Endothelial cell of umbilical vein (primary cell): ENCODE measurements at regions not wholly inside any gene's neighbourhood (a gene's known extent, or its start where the extent isn't known, plus 50 kb on each side); places are given as distances from the start of the nearest gene placed in this dataset.

Experiments used
- GATA2 ChIP-seq: IDR thresholded peaks from 2 replicates; pipeline ENCODE4 v1.7.0; 2011; ENCODE audit warnings: low read depth, mild to moderate bottlenecking, moderate library complexity, mixed read lengths, low read length; ENCODE audit not compliant: insufficient read length, insufficient read depth
- JUN ChIP-seq: IDR thresholded peaks from 2 replicates; pipeline ENCODE4 v1.6.1; 2011; ENCODE audit warnings: borderline replicate concordance, low read depth; ENCODE audit not compliant: insufficient read length, insufficient read depth
- MYC ChIP-seq: IDR thresholded peaks from one replicate; pipeline ENCODE4 v1.6.1; 2011; ENCODE audit warnings: mild to moderate bottlenecking, low read depth, low read length
- POLR2A ChIP-seq: IDR thresholded peaks from 2 replicates; pipeline ENCODE4 v1.6.1; 2012; ENCODE audit warnings: low read depth, mild to moderate bottlenecking, control low read depth, low read length
- POLR2AphosphoS5 ChIP-seq: IDR thresholded peaks from 2 replicates; pipeline ENCODE4 v1.6.1; 2012; ENCODE audit warnings: low read depth, mild to moderate bottlenecking, control low read depth, low read length, moderate library complexity; ENCODE audit not compliant: insufficient read depth
- TF ChIP-seq, protein P1 (sequence below), 2 donors: IDR thresholded peaks; 1 replicate in 1 of 2; 2 replicates in 1 of 2; pipeline ENCODE4 v1.5.1; 2011; ENCODE audit warnings: low read length in 2 of 2, mild to moderate bottlenecking in 2 of 2, moderate library complexity in 2 of 2, control low read depth in 1 of 2, inconsistent platforms in 1 of 2, low read depth in 1 of 2; ENCODE audit not compliant: insufficient read depth in 1 of 2; ENCODE audit errors: extremely low read depth in 1 of 2
- TF ChIP-seq, protein P2 (sequence below): IDR thresholded peaks from 2 replicates; pipeline ENCODE4 v1.6.1; 2011; ENCODE audit not compliant: insufficient read depth, insufficient read length

- TF ChIP-seq, protein P1, sequence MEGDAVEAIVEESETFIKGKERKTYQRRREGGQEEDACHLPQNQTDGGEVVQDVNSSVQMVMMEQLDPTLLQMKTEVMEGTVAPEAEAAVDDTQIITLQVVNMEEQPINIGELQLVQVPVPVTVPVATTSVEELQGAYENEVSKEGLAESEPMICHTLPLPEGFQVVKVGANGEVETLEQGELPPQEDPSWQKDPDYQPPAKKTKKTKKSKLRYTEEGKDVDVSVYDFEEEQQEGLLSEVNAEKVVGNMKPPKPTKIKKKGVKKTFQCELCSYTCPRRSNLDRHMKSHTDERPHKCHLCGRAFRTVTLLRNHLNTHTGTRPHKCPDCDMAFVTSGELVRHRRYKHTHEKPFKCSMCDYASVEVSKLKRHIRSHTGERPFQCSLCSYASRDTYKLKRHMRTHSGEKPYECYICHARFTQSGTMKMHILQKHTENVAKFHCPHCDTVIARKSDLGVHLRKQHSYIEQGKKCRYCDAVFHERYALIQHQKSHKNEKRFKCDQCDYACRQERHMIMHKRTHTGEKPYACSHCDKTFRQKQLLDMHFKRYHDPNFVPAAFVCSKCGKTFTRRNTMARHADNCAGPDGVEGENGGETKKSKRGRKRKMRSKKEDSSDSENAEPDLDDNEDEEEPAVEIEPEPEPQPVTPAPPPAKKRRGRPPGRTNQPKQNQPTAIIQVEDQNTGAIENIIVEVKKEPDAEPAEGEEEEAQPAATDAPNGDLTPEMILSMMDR (IDR thresholded peaks at IDR 0.05; ENCODE audit: extremely low read depth in 1 of 2, insufficient read depth in 1 of 2, low read depth in 1 of 2, low read length in 2 of 2), result no peak
- TF ChIP-seq JUN (no peak), POLR2A (no peak), MYC (no peak), GATA2 (no peak), POLR2AphosphoS5 (no peak)
- TF ChIP-seq, protein P2, sequence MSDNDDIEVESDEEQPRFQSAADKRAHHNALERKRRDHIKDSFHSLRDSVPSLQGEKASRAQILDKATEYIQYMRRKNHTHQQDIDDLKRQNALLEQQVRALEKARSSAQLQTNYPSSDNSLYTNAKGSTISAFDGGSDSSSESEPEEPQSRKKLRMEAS, result no peak
Observed at GRCh38 chr4:31259119-31259518, 539.0 kb downstream of the PCDH7 start.
